ENCODE measurements at regions not wholly inside any gene's neighbourhood (a gene's known extent, or its start where the extent isn't known, plus 50 kb on each side); places are given as distances from the start of the nearest gene placed in this dataset.

DNA sequence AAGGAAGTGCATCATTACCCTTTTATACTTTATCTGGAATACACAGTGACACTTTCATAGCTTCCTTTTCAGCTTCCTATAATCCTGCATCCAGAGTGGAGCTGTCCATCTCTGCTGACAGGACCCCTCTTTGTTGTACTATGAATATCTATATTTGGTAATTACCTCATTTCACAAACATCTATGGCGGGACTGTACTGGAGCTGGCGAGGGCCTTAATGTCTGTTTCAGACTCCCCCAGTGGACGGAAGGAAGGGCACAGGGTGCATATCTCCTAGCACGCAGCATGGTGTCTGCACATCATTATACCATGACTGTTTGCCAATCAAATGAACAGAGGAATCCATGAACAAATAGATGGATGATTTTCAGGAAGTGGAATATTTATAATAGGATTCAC is 142.3 kb downstream of the SOX11 start:
- no peak for DNase-seq (ENCODE audit: extremely low read depth in 1 of 11, low read depth in 9 of 11, low spot score in 4 of 11)

GRCh38 chr2:5839550-5839949 is 147.4 kb downstream of the SOX11 start:
- peak in 2 of 11 donors; percentile 6 to 11 for DNase-seq (ENCODE audit: extremely low read depth in 1 of 11, low read depth in 9 of 11, low spot score in 4 of 11)

- DNase-seq (ENCODE audit: extremely low read depth in 1 of 11, low read depth in 9 of 11, low spot score in 4 of 11), result no peak
Observed at GRCh38 chr2:5841126-5841525, 148.9 kb downstream of the SOX11 start.

- DNase-seq (ENCODE audit: extremely low read depth in 1 of 11, low read depth in 9 of 11, low spot score in 4 of 11), result no peak
Observed at GRCh38 chr2:5842326-5842725, 150.1 kb downstream of the SOX11 start.

- DNase-seq (ENCODE audit: extremely low read depth in 1 of 11, low read depth in 9 of 11, low spot score in 4 of 11), result no peak
Observed at GRCh38 chr2:5845798-5846330, 153.7 kb downstream of the SOX11 start.

DNA sequence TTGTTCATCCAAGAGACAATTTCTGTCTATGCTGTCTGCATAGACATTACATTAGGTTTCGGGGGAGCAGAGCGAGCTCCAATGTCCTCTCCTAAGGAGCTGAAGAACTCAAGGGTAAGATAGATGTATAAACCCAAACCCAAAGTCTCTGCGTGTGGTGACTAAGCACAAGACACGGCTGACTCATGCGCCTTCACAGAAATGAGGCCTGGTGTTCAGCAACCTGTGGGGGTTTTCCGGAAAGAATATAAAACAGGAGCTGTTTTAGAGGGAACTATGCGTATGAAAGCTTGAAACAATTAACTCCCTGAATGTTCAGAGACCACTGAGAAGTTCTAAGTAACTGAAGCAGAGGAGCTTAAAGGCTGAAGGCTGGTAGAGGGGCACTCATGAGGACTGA is 154.7 kb downstream of the SOX11 start:
- DNase-seq (ENCODE audit: extremely low read depth in 1 of 11, low read depth in 9 of 11, low spot score in 4 of 11), result no peak

GRCh38 chr2:5849562-5849961 is 157.4 kb downstream of the SOX11 start:
- no peak for DNase-seq (ENCODE audit: extremely low read depth in 1 of 11, low read depth in 9 of 11, low spot score in 4 of 11)

- DNase-seq (ENCODE audit: extremely low read depth in 1 of 11, low read depth in 9 of 11, low spot score in 4 of 11), result no peak
Observed at GRCh38 chr2:5851410-5851809, 159.2 kb downstream of the SOX11 start.

DNA sequence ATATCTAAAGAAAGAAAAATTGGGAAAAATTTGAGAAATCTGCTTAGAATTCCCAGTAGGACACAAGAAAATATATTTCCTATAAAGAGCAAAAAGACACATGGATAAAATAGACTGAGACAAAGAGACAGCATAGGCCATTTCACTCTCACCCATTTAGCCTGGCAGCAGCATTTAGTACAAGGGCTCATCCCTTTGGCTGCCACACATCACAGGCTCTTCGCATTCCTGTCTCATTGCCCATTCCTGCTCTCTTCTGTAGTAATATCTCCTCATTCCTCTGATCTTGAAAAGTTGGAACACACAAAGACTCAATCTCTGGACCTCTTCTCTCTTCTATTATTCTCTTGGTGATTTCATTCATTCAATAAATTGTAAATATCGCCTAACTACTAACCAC is 162.6 kb downstream of the SOX11 start:
- no peak for DNase-seq (ENCODE audit: extremely low read depth in 1 of 11, low read depth in 9 of 11, low spot score in 4 of 11)

DNA sequence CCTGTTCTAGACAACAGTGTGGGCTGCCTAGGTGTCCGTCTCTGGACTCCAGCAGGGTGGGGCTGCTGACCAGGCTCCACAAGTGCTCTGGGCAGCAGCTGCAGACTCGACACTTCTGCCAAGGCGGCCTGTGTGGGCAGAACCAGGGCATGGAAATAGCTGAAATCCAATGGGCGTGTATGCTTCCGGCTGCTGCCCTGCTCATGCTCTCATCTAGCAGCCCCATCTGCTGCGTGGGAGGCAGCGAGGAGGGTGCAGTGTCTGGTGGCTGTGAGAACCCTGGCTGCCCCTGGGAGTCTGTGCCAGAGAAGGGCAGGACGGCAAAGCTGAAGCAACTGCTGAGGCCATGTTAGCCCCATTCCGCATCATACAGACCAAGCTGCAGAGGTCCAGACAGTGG is 174.9 kb downstream of the SOX11 start:
- no peak for DNase-seq (ENCODE audit: extremely low read depth in 1 of 11, low read depth in 9 of 11, low spot score in 4 of 11)

DNA sequence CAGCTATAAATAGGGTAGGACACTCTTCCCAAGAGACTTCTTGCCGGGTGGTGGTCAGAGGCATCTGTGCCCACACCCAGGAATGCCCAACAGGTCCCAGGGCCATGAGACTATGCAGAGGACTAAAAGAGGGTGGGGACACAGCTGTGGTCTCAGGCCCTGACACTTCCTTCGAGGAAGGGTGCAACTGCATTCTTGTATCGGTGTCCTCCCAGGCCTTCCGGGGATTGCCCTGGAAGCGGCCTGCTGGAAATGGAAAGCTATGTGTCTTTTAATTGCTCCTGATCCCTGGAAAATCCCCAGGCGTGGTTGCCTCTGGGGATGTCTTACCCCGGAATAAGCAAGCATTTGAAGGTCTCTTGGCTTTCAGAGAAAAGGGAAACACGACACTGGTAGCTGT is 176.7 kb downstream of the SOX11 start:
- DNase-seq (ENCODE audit: extremely low read depth in 1 of 11, low read depth in 9 of 11, low spot score in 4 of 11), result no peak

- DNase-seq (ENCODE audit: extremely low read depth in 1 of 11, low read depth in 9 of 11, low spot score in 4 of 11), result no peak
Observed at GRCh38 chr2:5869936-5870335, 177.8 kb downstream of the SOX11 start.

DNA sequence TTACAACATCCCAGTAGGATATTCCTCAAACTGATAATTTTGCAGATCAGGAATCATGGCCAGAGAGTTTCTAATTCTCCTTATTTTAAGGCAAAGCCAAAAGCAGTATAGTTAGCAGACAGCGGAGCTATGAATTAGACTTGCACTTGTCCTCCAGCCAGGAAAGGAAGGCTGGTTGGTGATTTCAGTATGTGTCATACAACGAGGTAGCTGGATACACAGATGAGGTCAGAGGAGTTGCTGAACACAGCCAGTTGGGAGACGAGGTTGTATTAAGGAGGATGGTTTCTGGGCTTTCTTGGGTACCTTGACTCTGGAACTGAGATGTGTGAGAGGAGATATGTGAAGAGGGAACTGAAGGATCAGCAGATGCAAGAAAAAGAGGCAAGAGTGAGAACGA is 185.2 kb downstream of the SOX11 start:
- DNase-seq (ENCODE audit: extremely low read depth in 1 of 11, low read depth in 9 of 11, low spot score in 4 of 11), result no peak

GRCh38 chr2:5885451-5886173 is 193.4 kb downstream of the SOX11 start:
- no peak for DNase-seq (ENCODE audit: extremely low read depth in 1 of 11, low read depth in 9 of 11, low spot score in 4 of 11)

- no peak for DNase-seq (ENCODE audit: extremely low read depth in 1 of 11, low read depth in 9 of 11, low spot score in 4 of 11)
Observed at GRCh38 chr2:5886462-5886861, 194.3 kb downstream of the SOX11 start.

DNA sequence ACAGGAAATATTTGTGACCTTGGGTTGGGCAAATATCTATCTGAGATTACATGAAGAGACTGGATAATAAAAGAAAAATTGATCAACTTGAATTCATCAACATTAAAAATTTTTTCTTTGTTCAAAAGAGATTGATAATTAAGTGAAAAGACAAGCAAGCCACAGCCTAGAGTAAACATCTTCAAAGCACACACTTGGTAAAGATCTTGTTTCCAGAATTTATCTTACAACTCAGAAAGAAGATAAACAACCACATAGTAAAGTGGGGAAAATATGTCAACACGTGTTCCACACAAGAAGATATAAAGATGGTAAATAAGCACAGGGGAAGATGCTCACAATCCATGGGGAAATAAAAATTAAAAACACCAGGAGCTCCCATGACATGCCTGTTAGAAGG is 195.9 kb downstream of the SOX11 start:
- DNase-seq (ENCODE audit: extremely low read depth in 1 of 11, low read depth in 9 of 11, low spot score in 4 of 11), result no peak

DNA sequence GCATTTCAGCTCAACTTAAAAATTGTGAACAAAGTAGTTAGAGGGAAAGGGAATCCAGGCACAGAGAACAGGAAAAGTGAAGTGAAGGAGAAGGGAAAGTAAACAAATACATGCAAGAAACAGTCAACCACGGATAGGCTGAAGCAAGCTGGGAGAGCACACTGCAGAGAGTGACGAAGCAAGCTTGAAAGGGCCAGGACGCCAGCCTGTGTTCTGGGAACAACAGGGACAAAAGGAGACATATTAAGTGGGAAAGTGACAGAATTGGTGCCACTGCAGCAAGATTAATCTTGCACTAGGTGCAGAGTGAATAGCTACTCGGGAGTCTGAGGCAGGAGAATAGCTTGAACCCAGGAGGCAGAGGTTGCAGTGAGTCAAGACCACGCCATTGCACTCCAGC is 197.3 kb downstream of the SOX11 start:
- DNase-seq (ENCODE audit: extremely low read depth in 1 of 11, low read depth in 9 of 11, low spot score in 4 of 11), result no peak

DNA sequence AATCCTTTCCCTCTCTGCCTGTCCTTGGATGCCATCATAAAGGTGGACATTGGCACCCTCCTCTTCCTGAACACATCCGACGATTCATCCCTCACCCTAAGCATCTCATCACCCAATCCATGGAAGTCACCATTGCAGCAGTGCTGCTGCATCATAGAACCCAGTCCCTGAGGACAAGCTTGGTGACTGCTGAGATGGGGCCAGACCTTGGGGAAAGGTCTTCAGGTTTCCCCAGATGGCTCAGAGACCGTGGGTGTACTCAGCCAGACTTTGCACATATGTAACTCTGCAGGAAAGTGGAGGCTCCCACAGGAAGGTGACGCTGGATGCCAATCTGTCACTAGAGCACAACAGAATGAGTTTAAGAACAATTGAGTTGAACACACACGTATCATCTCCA is 202.2 kb downstream of the SOX11 start:
- DNase-seq (ENCODE audit: extremely low read depth in 1 of 11, low read depth in 9 of 11, low spot score in 4 of 11), result no peak

- no peak for DNase-seq (ENCODE audit: extremely low read depth in 1 of 11, low read depth in 9 of 11, low spot score in 4 of 11)
Observed at GRCh38 chr2:5895284-5895683, 203.1 kb downstream of the SOX11 start.

DNA sequence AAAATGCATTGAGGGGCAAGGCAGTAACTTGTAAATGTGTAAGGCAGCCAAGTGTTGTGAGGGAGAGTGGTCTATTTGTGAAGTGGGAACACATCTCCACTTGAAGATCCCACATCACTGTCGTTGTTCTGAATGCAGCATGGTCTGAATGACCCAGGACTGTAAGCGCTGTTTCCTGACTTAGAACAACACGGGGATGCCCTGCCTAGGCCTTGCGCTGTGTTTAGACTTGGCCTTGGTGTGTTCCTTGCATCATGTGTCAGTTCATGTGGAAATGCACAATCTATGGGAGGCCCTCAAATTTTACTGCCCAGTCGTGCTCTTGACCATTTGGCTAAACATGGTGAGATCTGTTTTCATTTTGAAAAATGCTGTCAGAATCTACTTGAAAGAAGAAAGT is 205.1 kb downstream of the SOX11 start:
- DNase-seq (ENCODE audit: extremely low read depth in 1 of 11, low read depth in 9 of 11, low spot score in 4 of 11), result no peak

DNA sequence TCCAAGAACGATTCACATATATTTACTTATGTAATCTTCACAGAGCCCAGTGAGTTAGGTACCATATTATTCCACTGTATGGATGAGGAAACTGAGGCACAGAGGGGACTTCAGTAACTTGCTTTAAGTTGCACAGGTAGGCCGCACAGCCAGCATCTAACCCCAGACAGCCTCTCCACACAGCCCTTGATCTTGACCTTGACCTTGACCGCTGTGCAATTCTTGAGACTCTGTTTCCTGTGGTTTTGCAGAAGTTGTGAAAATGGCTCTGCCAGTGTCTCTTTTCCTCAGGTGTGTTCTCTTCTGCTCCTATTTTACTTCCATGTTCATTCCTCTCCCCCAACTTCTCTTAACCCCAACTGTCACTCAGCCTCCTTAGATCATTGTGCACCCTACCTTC is 206.5 kb downstream of the SOX11 start:
- no peak for DNase-seq (ENCODE audit: extremely low read depth in 1 of 11, low read depth in 9 of 11, low spot score in 4 of 11)
